HEK293 (cell line): ENCODE measurements at regions not wholly inside any gene's neighbourhood (a gene's known extent, or its start where the extent isn't known, plus 50 kb on each side); places are given as distances from the start of the nearest gene placed in this dataset.

Experiments used
- CTCF ChIA-PET: fragments of 350-600 bp; formaldehyde crosslinking; extraction: SDS; loops from one replicate; lab custom pipeline; 2021; ENCODE audit warnings: antibody characterized with exemption; lab: Yijun Ruan, JAX
- POLR2A ChIA-PET: fragments of 300-600 bp; formaldehyde crosslinking; extraction: SDS; loops from one replicate; lab custom pipeline; 2020; ENCODE audit warnings: antibody characterized with exemption, inconsistent platforms; lab: Yijun Ruan, JAX
- H3K27ac ChIP-seq: fragments of 200-500 bp; sonication (Bioruptor generic); 2 replicates; pipeline ENCODE4 v1.5.1; 2014; ENCODE audit warnings: low read depth, low read length, control low read depth, inconsistent platforms; ENCODE audit errors: extremely low read depth
- H3K36me3 ChIP-seq, 2 experiments: fragments of 200-500 bp in 1 of 2; sonication (Bioruptor generic) in 1 of 2; 1 replicate in 1 of 2; 2 replicates in 1 of 2; pipeline ENCODE4 v1.5.1; 2014 to 2017; ENCODE audit warnings: inconsistent platforms in 2 of 2, low read length in 2 of 2; ENCODE audit not compliant: control insufficient read depth in 2 of 2, insufficient read depth in 1 of 2
- H3K4me1 ChIP-seq: fragments of 200-500 bp; sonication (Bioruptor generic); 2 replicates; pipeline ENCODE4 v1.5.1; 2014; ENCODE audit warnings: mild to moderate bottlenecking, low read length, inconsistent platforms; ENCODE audit not compliant: control insufficient read depth, insufficient read depth
- H3K4me3 ChIP-seq: 2 replicates; pipeline ENCODE4 v1.5.1; 2011; ENCODE audit warnings: low read depth, mild to moderate bottlenecking, control low read depth, low read length, moderate library complexity
- H3K9me3 ChIP-seq: fragments of 200-500 bp; sonication (Bioruptor generic); 2 replicates; pipeline ENCODE4 v1.5.1; 2014; ENCODE audit warnings: low read depth, low read length, inconsistent platforms; ENCODE audit not compliant: control insufficient read depth, insufficient read depth
- HOXD13 ChIP-seq: sonication (generic); formaldehyde crosslinking; IDR thresholded peaks from 2 replicates; pipeline ENCODE4 v1.8.0; 2022; ENCODE audit warnings: missing genetic modification reagents, borderline replicate concordance
- PATZ1 ChIP-seq: fragments of 450-650 bp; formaldehyde crosslinking; IDR thresholded peaks from 2 replicates; pipeline ENCODE4 v1.5.1; 2016; ENCODE audit warnings: missing biosample characterization, missing genetic modification characterization
- SP7 ChIP-seq: fragments of 450-650 bp; formaldehyde crosslinking; IDR thresholded peaks from 2 replicates; pipeline ENCODE4 v1.5.1; 2016; ENCODE audit warnings: missing biosample characterization, missing genetic modification characterization
- YY2 ChIP-seq: fragments of 450-650 bp; formaldehyde crosslinking; IDR thresholded peaks from 2 replicates; pipeline ENCODE4 v1.5.1; 2016; ENCODE audit warnings: missing biosample characterization, missing genetic modification characterization
- ZBTB7A ChIP-seq: fragments of 450-650 bp; formaldehyde crosslinking; IDR thresholded peaks from 2 replicates; pipeline ENCODE4 v1.5.1; 2016; ENCODE audit warnings: low read depth, missing biosample characterization, missing genetic modification characterization
- ZIC2 ChIP-seq: fragments of 450-650 bp; formaldehyde crosslinking; IDR thresholded peaks from 2 replicates; pipeline ENCODE4 v1.5.1; 2016; ENCODE audit warnings: missing biosample characterization, missing genetic modification characterization
- ZNF146 ChIP-seq: fragments of 450-650 bp; formaldehyde crosslinking; IDR thresholded peaks from 2 replicates; pipeline ENCODE4 v1.5.1; 2016; ENCODE audit warnings: missing biosample characterization, missing genetic modification characterization
- ZNF148 ChIP-seq: fragments of 450-650 bp; formaldehyde crosslinking; IDR thresholded peaks from 2 replicates; pipeline ENCODE4 v1.5.0; 2017; ENCODE audit warnings: missing biosample characterization, missing genetic modification characterization, borderline replicate concordance
- ZNF175 ChIP-seq: fragments of 450-650 bp; formaldehyde crosslinking; IDR thresholded peaks from 2 replicates; pipeline ENCODE4 v1.5.1; 2016; ENCODE audit warnings: missing biosample characterization, missing genetic modification characterization
- ZNF19 ChIP-seq: fragments of 450-650 bp; formaldehyde crosslinking; IDR thresholded peaks from 2 replicates; pipeline ENCODE4; 2016; ENCODE audit warnings: missing biosample characterization, missing genetic modification characterization, low read depth
- ZNF426 ChIP-seq: fragments of 450-650 bp; formaldehyde crosslinking; IDR thresholded peaks from 2 replicates; pipeline ENCODE4 v1.5.1; 2017; ENCODE audit warnings: missing biosample characterization, missing genetic modification characterization, mild to moderate bottlenecking, inconsistent platforms, moderate library complexity
- ZNF488 ChIP-seq: fragments of 450-650 bp; formaldehyde crosslinking; IDR thresholded peaks from 2 replicates; pipeline ENCODE4 v1.5.1; 2016; ENCODE audit warnings: missing biosample characterization, missing genetic modification characterization
- ZNF571 ChIP-seq: fragments of 450-650 bp; formaldehyde crosslinking; IDR thresholded peaks from 2 replicates; pipeline ENCODE4 v1.5.0; 2017; ENCODE audit warnings: missing biosample characterization, missing genetic modification characterization
- ZNF600 ChIP-seq: fragments of 450-650 bp; formaldehyde crosslinking; IDR thresholded peaks from 2 replicates; pipeline ENCODE4 v1.5.1; 2016; ENCODE audit warnings: missing biosample characterization, missing genetic modification characterization
- ZNF626 ChIP-seq: fragments of 450-650 bp; sonication (Bioruptor Pico); formaldehyde crosslinking; IDR thresholded peaks from 2 replicates; pipeline ENCODE4 v1.5.1; 2018; ENCODE audit warnings: missing biosample characterization, missing genetic modification characterization, inconsistent platforms
- ZNF677 ChIP-seq: fragments of 450-650 bp; IDR thresholded peaks from 2 replicates; pipeline ENCODE4 v1.5.0; 2018; ENCODE audit warnings: missing biosample characterization, mild to moderate bottlenecking, missing genetic modification characterization, moderate library complexity
- ZSCAN4 ChIP-seq: fragments of 450-650 bp; formaldehyde crosslinking; IDR thresholded peaks from 2 replicates; pipeline ENCODE4 v1.5.1; 2017; ENCODE audit warnings: missing biosample characterization, missing genetic modification characterization
- ZSCAN5A ChIP-seq: fragments of 450-650 bp; formaldehyde crosslinking; IDR thresholded peaks from 2 replicates; pipeline ENCODE4 v1.5.1; 2016; ENCODE audit warnings: missing biosample characterization, missing genetic modification characterization

GRCh38 chr5:155649666-155650065 is 636.1 kb downstream of the KIF4B start:
- CTCF ChIA-PET = no interaction called here
- H3K4me1 ChIP-seq = no peaks in the 10 kb centered on the region
- POLR2A ChIA-PET = no interaction called here

GRCh38 chr5:155655569-155655968 is 642.0 kb downstream of the KIF4B start:
- H3K36me3 ChIP-seq = no peaks in the 10 kb centered on the region
- CTCF ChIA-PET = interaction anchor here (0.6 kb wide), 1 partner anchor 1493 kb away, joined by 3 read pairs; no protein-coding TSS in a partner anchor
- no peaks in the 10 kb centered on the region for H3K9me3 ChIP-seq
- H3K4me1 ChIP-seq = no peaks in the 10 kb centered on the region
- H3K27ac ChIP-seq = no peak overlapping the region
- POLR2A ChIA-PET = no interaction called here
- no peak for TF ChIP-seq ZBTB7A
- no peak for TF ChIP-seq ZNF488 (tag by site-specific recombination)
- H3K4me3 ChIP-seq = no peak overlapping the region

More at GRCh38 chr5:155649666-155650065, 636.1 kb downstream of the KIF4B start:
- H3K27ac ChIP-seq = no peak overlapping the region
- H3K9me3 ChIP-seq = no peaks in the 10 kb centered on the region
- TF ChIP-seq ZNF571 (tag by site-specific recombination) (no peak), ZNF175 (tag by site-specific recombination) (no peak), YY2 (tag by site-specific recombination) (no peak), ZSCAN5A (tag by site-specific recombination) (no peak), SP7 (tag by site-specific recombination) (no peak), PATZ1 (no peak), ZNF626 (tag by site-specific recombination) (no peak), ZNF19 (no peak), ZNF677 (tag by site-specific recombination) (no peak), ZNF426 (tag by site-specific recombination) (no peak), ZIC2 (tag by site-specific recombination) (no peak), ZSCAN4 (tag by site-specific recombination) (no peak), ZNF146 (tag by site-specific recombination) (no peak), HOXD13 (CRISPR knock-in tag) (no peak), ZNF148 (tag by site-specific recombination) (no peak), ZNF600 (tag by site-specific recombination) (no peak)
- no peaks in the 10 kb centered on the region for H3K36me3 ChIP-seq
- no peak overlapping the region for H3K4me3 ChIP-seq
